Right atrium auricular region (tissue), 2 donors: ENCODE measurements at regions not wholly inside any gene's neighbourhood (a gene's known extent, or its start where the extent isn't known, plus 50 kb on each side); places are given as distances from the start of the nearest gene placed in this dataset.
"Not testable (repeated sequence)": the region's sequence is repeated elsewhere in the genome, so short reads cannot be mapped to it uniquely, and the experiment has no call there.

ENCODE experiments used
- DNase-seq: peaks from one replicate; pipeline ENCODE4 v3.0.0-alpha.2; 2019; ENCODE audit warnings: low spot score
- H3K27ac ChIP-seq, 2 donors: fragments of 200-600 bp; sonication (generic); 1 replicate in 1 of 2; 2 replicates in 1 of 2; pipeline ENCODE4 v1.5.1; 2016 to 2019
- H3K27me3 ChIP-seq, 2 donors: fragments of 200-600 bp; sonication (generic); one replicate each; pipeline versions ENCODE4 v1.5.1 to v1.6.0; 2017 to 2019
- H3K36me3 ChIP-seq: fragments of 200-600 bp; sonication (generic); one replicate; pipeline ENCODE4 v1.5.1; 2016
- H3K4me1 ChIP-seq, 2 donors: fragments of 200-600 bp; sonication (generic); one replicate each; pipeline versions ENCODE4 v1.5.1 to v1.6.0; 2017 to 2019
- H3K4me3 ChIP-seq, 2 donors: fragments of 200-600 bp; sonication (generic); 1 replicate in 1 of 2; 2 replicates in 1 of 2; pipeline ENCODE4 v1.5.1; 2017 to 2019; ENCODE audit warnings: mild to moderate bottlenecking in 1 of 2, moderate library complexity in 1 of 2
- H3K9me3 ChIP-seq, 2 donors: fragments of 200-600 bp; sonication (generic); one replicate each; pipeline ENCODE4 v1.5.1; 2019
- TF ChIP-seq, protein P1 (sequence below), 2 donors: fragments of 200-600 bp; sonication (generic); IDR thresholded peaks; one replicate each; pipeline ENCODE4 v1.5.1; 2019; ENCODE audit warnings: antibody characterized with exemption in 2 of 2

DNA sequence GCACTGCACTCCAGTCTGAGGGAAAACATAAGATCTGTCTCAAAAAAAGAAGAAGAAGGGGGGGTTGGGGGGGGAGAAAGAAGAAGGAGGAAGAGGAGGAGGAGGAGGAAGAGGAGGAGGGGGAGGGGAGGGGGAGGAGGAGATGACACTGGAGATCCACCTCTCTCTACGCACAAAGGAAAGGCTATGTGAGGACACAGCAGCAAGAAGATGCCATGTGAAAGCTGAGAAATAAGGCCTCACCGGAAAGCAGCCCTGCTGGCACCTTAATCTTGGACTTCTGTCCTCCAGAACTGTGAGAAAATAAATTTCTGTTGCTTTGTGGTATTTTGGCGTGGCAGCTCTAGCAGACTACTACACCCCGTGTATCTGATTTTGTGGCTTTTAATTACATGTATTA lies 477.9 kb downstream of the MED13L start:
- H3K36me3 ChIP-seq: no peaks in the 10 kb centered on the region
- H3K4me1 ChIP-seq: no peaks in the 10 kb centered on the region
- no peak for DNase-seq
- H3K4me3 ChIP-seq: no peak overlapping the region
- H3K27me3 ChIP-seq: no peaks in the 10 kb centered on the region
- TF ChIP-seq, protein P1, sequence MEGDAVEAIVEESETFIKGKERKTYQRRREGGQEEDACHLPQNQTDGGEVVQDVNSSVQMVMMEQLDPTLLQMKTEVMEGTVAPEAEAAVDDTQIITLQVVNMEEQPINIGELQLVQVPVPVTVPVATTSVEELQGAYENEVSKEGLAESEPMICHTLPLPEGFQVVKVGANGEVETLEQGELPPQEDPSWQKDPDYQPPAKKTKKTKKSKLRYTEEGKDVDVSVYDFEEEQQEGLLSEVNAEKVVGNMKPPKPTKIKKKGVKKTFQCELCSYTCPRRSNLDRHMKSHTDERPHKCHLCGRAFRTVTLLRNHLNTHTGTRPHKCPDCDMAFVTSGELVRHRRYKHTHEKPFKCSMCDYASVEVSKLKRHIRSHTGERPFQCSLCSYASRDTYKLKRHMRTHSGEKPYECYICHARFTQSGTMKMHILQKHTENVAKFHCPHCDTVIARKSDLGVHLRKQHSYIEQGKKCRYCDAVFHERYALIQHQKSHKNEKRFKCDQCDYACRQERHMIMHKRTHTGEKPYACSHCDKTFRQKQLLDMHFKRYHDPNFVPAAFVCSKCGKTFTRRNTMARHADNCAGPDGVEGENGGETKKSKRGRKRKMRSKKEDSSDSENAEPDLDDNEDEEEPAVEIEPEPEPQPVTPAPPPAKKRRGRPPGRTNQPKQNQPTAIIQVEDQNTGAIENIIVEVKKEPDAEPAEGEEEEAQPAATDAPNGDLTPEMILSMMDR (IDR thresholded peaks at IDR 0.05): no peak
- no peak overlapping the region for H3K27ac ChIP-seq
- H3K9me3 ChIP-seq: no peaks in the 10 kb centered on the region

DNA sequence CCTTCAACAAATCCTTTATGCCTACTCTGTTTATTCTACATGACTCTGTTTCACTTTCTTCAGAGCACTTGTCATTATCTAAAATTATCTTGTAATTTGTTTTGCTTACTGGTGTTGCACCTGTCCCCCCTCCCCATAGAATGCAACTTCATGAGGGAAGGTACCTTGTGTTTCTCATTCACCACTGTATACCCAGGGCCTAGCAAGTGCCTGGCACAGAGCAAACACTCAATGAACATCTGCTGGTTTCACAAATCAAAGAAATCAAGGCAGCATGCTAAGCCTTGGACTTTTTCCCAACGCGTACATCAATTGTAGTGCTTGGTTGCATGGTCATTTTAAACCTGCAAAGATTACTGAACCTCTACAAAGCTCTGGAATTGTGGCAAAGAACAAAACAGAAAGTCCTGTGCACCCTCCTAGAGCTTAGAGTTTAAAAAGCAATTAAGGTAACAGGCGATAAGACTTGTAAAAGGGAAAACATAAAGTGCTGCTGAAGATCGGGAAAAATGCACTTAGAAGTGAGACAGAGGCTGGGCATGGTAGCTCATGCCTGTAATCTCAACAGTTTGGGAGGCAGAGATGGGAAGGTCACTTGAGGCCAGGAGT lies 479.1 kb downstream of the MED13L start:
- H3K27me3 ChIP-seq: no peaks in the 10 kb centered on the region
- H3K27ac ChIP-seq: no peak overlapping the region

DNA sequence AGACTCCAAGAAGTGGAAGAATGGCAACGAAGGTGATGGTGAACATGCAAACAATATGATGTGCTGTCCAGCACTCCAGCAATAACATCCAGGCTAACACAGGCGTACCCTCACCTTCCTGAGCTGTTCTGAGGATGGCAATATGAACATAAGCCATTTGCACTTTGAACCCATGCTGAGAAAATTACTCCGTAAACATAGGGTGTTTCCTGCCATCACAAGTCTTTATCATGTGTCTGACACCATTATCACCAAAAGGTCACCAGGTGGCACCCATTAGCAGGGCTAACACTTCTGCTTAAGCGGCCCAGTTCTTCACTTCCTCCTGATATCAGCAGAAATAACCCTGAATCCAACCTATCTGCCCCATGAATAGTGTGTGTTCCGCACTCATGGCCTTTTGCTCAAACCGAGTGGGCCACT lies 482.8 kb downstream of the MED13L start:
- no peaks in the 10 kb centered on the region for H3K27me3 ChIP-seq
- no peak for DNase-seq
- no peaks in the 10 kb centered on the region for H3K9me3 ChIP-seq
- H3K36me3 ChIP-seq: no peaks in the 10 kb centered on the region
- no peak overlapping the region for H3K27ac ChIP-seq
- no peak overlapping the region for H3K4me3 ChIP-seq
- TF ChIP-seq, protein P1 (IDR thresholded peaks at IDR 0.05): no peak
- peaks cover 0 to 11% of the 10 kb centered on the region in 2 donors for H3K4me1 ChIP-seq

More for the DNA sequence above, 479.1 kb downstream of the MED13L start:
- no peak overlapping the region for H3K4me3 ChIP-seq
- DNase-seq: no peak
- H3K4me1 ChIP-seq: no peaks in the 10 kb centered on the region
- no peaks in the 10 kb centered on the region for H3K9me3 ChIP-seq
- TF ChIP-seq, protein P1 (IDR thresholded peaks at IDR 0.05): no peak
- H3K36me3 ChIP-seq: no peaks in the 10 kb centered on the region

DNA sequence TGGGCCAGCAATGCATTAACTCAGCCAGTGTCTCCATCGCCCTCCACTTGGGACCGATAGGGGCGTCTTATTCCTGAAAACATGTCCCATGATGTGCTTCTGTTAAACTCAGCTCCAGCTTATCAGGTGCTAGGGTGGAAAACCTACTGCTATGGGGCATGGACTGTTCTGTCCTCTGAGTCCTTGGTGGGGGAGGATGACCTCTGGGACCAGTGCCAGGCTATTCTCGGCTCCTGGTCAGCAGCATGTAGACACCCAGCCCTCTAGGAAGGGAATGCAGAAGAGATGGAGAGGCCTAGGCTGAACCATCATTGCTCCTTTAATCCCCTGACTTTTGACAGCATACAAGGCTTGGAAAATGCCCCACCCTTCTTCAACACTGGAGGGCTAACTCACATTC lies 486.2 kb downstream of the MED13L start:
- Histone ChIP-seq H3K4me3 (no peak overlapping the region), H3K9me3 (no peaks in the 10 kb centered on the region), H3K27me3 (no peaks in the 10 kb centered on the region), H3K36me3 (no peaks in the 10 kb centered on the region), H3K27ac (peak overlapping the region; percentile 41 to 56), H3K4me1 (peaks cover 0 to 11% of the 10 kb centered on the region in 2 donors)
- peak; percentile 68 for DNase-seq
- TF ChIP-seq, protein P1 (IDR thresholded peaks at IDR 0.05): no peak

DNA sequence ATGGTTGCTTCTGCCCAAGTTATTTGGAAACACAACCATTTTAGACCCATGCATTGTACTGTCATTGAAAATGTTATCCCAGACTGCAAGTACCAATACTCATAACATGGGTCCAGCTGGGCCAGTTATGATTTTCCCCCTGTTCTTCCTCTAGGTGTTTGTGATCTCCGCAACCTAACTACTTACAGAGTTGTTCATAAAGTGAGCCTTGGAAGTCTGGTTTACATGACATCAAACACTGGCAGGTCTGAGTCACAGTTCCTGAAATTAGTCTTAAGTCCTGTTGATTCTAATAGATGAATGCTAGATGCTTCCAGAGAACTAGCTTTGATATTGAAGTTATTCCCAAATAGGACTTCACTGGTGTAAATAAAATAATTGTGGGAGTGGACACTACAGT lies 487.0 kb downstream of the MED13L start:
- DNase-seq: no peak
- Histone ChIP-seq H3K9me3 (no peaks in the 10 kb centered on the region), H3K36me3 (no peaks in the 10 kb centered on the region), H3K4me3 (no peak overlapping the region), H3K27ac (peak overlapping the region in 1 of 2 donors; percentile 56), H3K4me1 (peaks cover 0 to 11% of the 10 kb centered on the region in 2 donors), H3K27me3 (no peaks in the 10 kb centered on the region)
- TF ChIP-seq, protein P1 (IDR thresholded peaks at IDR 0.05): no peak

DNA sequence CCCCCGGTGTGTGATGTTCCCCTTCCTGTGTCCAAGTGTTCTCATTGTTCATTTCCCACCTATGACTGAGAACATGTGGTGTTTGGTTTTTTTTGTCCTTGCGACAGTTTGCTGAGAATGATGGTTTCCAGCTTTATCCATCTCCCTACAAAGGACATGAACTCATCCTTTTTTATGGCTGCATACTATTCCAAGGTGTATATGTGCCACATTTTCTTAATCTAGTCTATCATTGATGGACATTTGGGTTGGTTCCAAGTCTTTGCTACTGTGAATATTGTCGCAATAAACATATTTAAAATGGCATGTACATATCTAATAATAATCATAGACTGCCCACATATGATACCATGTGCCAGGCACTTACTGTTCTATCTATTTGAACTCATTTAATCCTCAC lies 491.0 kb downstream of the MED13L start:
- H3K27ac ChIP-seq, DNase-seq, H3K27me3 ChIP-seq, H3K4me3 ChIP-seq, H3K9me3 ChIP-seq, H3K4me1 ChIP-seq, H3K36me3 ChIP-seq: not testable (repeated sequence)
